Left colon (tissue), 2 donors: ENCODE measurements at regions not wholly inside any gene's neighbourhood (a gene's known extent, or its start where the extent isn't known, plus 50 kb on each side); places are given as distances from the start of the nearest gene placed in this dataset.

Experiments
- ATAC-seq: fragments of 200-7000 bp; cut with Tn5 transposase; one replicate; pipeline ENCODE4 v1.9.1; 2020; ENCODE audit warnings: mild to moderate bottlenecking, moderate library complexity
- DNase-seq, 2 donors: peaks; one replicate each; pipeline ENCODE4 v3.0.0-alpha.2; 2020
- intact Hi-C, 2 donors: fragments of 100-400 bp; cut with DNase I in 1 of 2; cut with micrococcal nuclease in 1 of 2; formaldehyde crosslinking; loops; one replicate each; pipeline versions ENCODE4 v1.11.2 to v1.14.0; 2022; cut with DNase I, micrococcal nuclease
- donor health status: DM: no; HTN: no; CAD: no.
- donor health status: DM: yes; HTN: yes; CAD: no.

- intact Hi-C loops: no loop called here
- no peak for ATAC-seq
- no peak for DNase-seq
Observed at GRCh38 chr20:11550657-11551338, 366.9 kb upstream of the BTBD3 start.

GRCh38 chr20:11551479-11551878, 366.2 kb upstream of the BTBD3 start:
- intact Hi-C loops: no loop called here
- ATAC-seq: no peak
- DNase-seq: no peak

- peak; percentile 26 for ATAC-seq
Observed at GRCh38 chr20:11553603-11554002, 364.1 kb upstream of the BTBD3 start.

GRCh38 chr20:11555510-11555909, 362.2 kb upstream of the BTBD3 start:
- intact Hi-C loops: no loop called here
- DNase-seq (no peak), ATAC-seq (peak; percentile 95)

More at GRCh38 chr20:11553603-11554002, 364.1 kb upstream of the BTBD3 start:
- intact Hi-C loops: no loop called here
- no peak for DNase-seq

- ATAC-seq (no peak), DNase-seq (no peak)
- intact Hi-C loops: no loop called here
Observed at GRCh38 chr20:11556410-11556809, 361.3 kb upstream of the BTBD3 start.

GRCh38 chr20:11564491-11564890, 353.2 kb upstream of the BTBD3 start:
- ATAC-seq (no peak), DNase-seq (no peak)
- intact Hi-C loops: no loop called here

- ATAC-seq (no peak), DNase-seq (no peak)
- intact Hi-C loops: no loop called here
Observed at GRCh38 chr20:11569163-11569562, 348.5 kb upstream of the BTBD3 start.

- intact Hi-C loops: no loop called here
- no peak for ATAC-seq
- no peak for DNase-seq
Observed at GRCh38 chr20:11573507-11573906, 344.2 kb upstream of the BTBD3 start.

GRCh38 chr20:11581271-11581670, 336.4 kb upstream of the BTBD3 start:
- no peak for ATAC-seq
- intact Hi-C loops: no loop called here
- no peak for DNase-seq

- no peak for ATAC-seq
- intact Hi-C loops: no loop called here
- DNase-seq: no peak
Observed at GRCh38 chr20:11582060-11582459, 335.6 kb upstream of the BTBD3 start.

GRCh38 chr20:11585752-11586352, 331.8 kb upstream of the BTBD3 start:
- ATAC-seq (no peak), DNase-seq (no peak)
- intact Hi-C loops: no loop called here

- DNase-seq (no peak), ATAC-seq (no peak)
- intact Hi-C loops: no loop called here
Observed at GRCh38 chr20:11588875-11589274, 328.8 kb upstream of the BTBD3 start.

GRCh38 chr20:11591965-11592364, 325.7 kb upstream of the BTBD3 start:
- ATAC-seq: no peak
- intact Hi-C loops: no loop called here
- no peak for DNase-seq

GRCh38 chr20:11604339-11604738, 313.4 kb upstream of the BTBD3 start:
- no peak for DNase-seq
- ATAC-seq: no peak
- intact Hi-C loops: no loop called here

- intact Hi-C loops: no loop called here
- no peak for DNase-seq
- no peak for ATAC-seq
Observed at GRCh38 chr20:11607047-11607446, 310.6 kb upstream of the BTBD3 start.

- intact Hi-C loops: no loop called here
- ATAC-seq (no peak), DNase-seq (no peak)
Observed at GRCh38 chr20:11608736-11609135, 309.0 kb upstream of the BTBD3 start.

- intact Hi-C loops: no loop called here
- ATAC-seq (no peak), DNase-seq (no peak)
Observed at GRCh38 chr20:11624704-11625103, 293.0 kb upstream of the BTBD3 start.

- DNase-seq (no peak), ATAC-seq (no peak)
- intact Hi-C loops: no loop called here
Observed at GRCh38 chr20:11626551-11626950, 291.1 kb upstream of the BTBD3 start.

GRCh38 chr20:11642866-11643265, 274.8 kb upstream of the BTBD3 start:
- ATAC-seq (no peak), DNase-seq (no peak)
- intact Hi-C loops: no loop called here

GRCh38 chr20:11646359-11646758, 271.3 kb upstream of the BTBD3 start:
- no peak for DNase-seq
- no peak for ATAC-seq
- intact Hi-C loops: no loop called here

- DNase-seq (no peak), ATAC-seq (no peak)
- intact Hi-C loops: no loop called here
Observed at GRCh38 chr20:11650566-11650965, 267.1 kb upstream of the BTBD3 start.
